Caco-2 (cell line): ENCODE measurements at regions not wholly inside any gene's neighbourhood (a gene's known extent, or its start where the extent isn't known, plus 50 kb on each side); places are given as distances from the start of the nearest gene placed in this dataset.

ENCODE experiments used
- BruUV-seq: library from RNA; stranded (reverse); fragments of 400-500 nt; replicated peaks from 2 replicates; lab custom pipeline; 2021; lab: Mats Ljungman, UMichigan
- CTCF ChIA-PET: fragments of 300-600 bp; sonication (Branson Sonifier 250); formaldehyde crosslinking; loops from one replicate; lab custom pipeline; 2022; ENCODE audit warnings: antibody characterized with exemption; lab: Charles Lee
- POLR2A ChIA-PET: fragments of 300-600 bp; sonication (Branson Sonifier 250); formaldehyde crosslinking; loops from one replicate; lab custom pipeline; 2022; ENCODE audit warnings: antibody characterized with exemption; lab: Charles Lee
- DNase-seq, 2 experiments: peaks; one replicate each; pipeline versions ENCODE4 v3.0.0 to v3.0.0-alpha.2; 2020 to 2022
- H3K27me3 ChIP-seq: replicated peaks from 2 replicates; pipeline ENCODE4 v1.6.0; 2011; ENCODE audit warnings: low read length; ENCODE audit not compliant: control insufficient read depth, insufficient read depth
- H3K36me3 ChIP-seq: 2 replicates; pipeline ENCODE4 v1.5.1; 2011; ENCODE audit warnings: low read length; ENCODE audit not compliant: control insufficient read depth, insufficient read depth
- H3K4me1 ChIP-seq: fragments of 250-450 bp; sonication (Bioruptor Pico); 2 replicates; pipeline ENCODE4 v1.5.1; 2020; ENCODE audit warnings: mild to moderate bottlenecking
- H3K4me3 ChIP-seq: 2 replicates; pipeline ENCODE4 v1.5.1; 2011; ENCODE audit warnings: low read depth, mild to moderate bottlenecking, control low read depth, low read length
- H3K9me3 ChIP-seq: fragments of 250-450 bp; sonication (Bioruptor Pico); 2 replicates; pipeline ENCODE4 v1.5.1; 2020; ENCODE audit warnings: mild to moderate bottlenecking, moderate library complexity
- H3K27ac Mint-ChIP-seq: one replicate; pipeline ENCODE4 v1.8.0; 2022; ENCODE audit warnings: mixed read lengths; ENCODE audit not compliant: unreplicated experiment
- H3K27me3 Mint-ChIP-seq: one replicate; pipeline ENCODE4 v1.8.0; 2022; ENCODE audit warnings: mixed read lengths; ENCODE audit not compliant: insufficient read depth, unreplicated experiment
- H3K36me3 Mint-ChIP-seq: one replicate; pipeline ENCODE4 v1.8.0; 2022; ENCODE audit warnings: mild to moderate bottlenecking, mixed read lengths; ENCODE audit not compliant: insufficient read depth, unreplicated experiment
- H3K4me1 Mint-ChIP-seq: one replicate; pipeline ENCODE4 v1.8.0; 2022; ENCODE audit warnings: low read depth, mixed read lengths; ENCODE audit not compliant: unreplicated experiment
- H3K4me3 Mint-ChIP-seq: one replicate; pipeline ENCODE4 v1.8.0; 2022; ENCODE audit warnings: mild to moderate bottlenecking, moderate library complexity, mixed read lengths; ENCODE audit not compliant: unreplicated experiment
- H3K9me3 Mint-ChIP-seq: one replicate; pipeline ENCODE4 v1.8.0; 2022; ENCODE audit warnings: mixed read lengths; ENCODE audit not compliant: unreplicated experiment
- CTCF ChIP-seq, 2 experiments: fragments of 200-600 bp in 1 of 2; IDR thresholded peaks; 1 replicate in 1 of 2; 2 replicates in 1 of 2; pipeline versions ENCODE4 v1.5.1 to v1.8.0; 2011 to 2022; ENCODE audit warnings: antibody characterized with exemption in 1 of 2, control low read depth in 1 of 2, inconsistent platforms in 1 of 2, low read depth in 1 of 2, low read length in 1 of 2, mild to moderate bottlenecking in 1 of 2, moderate library complexity in 1 of 2; ENCODE audit not compliant: insufficient read depth in 1 of 2, severe bottlenecking in 1 of 2, unreplicated experiment in 1 of 2
- intact Hi-C: fragments of 100-400 bp; cut with micrococcal nuclease; formaldehyde crosslinking; loops from one replicate; pipeline ENCODE4 v1.10.0; 2022; ENCODE audit not compliant: unreplicated experiment

- ChIA-PET POLR2A (no interaction called here), CTCF (interaction anchor here (0.5 kb wide), 1 partner anchor 42 kb away, joined by 4 read pairs; no protein-coding TSS in a partner anchor)
- Histone ChIP-seq H3K4me3 (no peak overlapping the region), H3K36me3 (no peaks in the 10 kb centered on the region), H3K4me1 (no peaks in the 10 kb centered on the region), H3K27me3 (no peaks in the 10 kb centered on the region), H3K9me3 (no peaks in the 10 kb centered on the region)
- no TSS peak for BruUV-seq
- Mint-ChIP-seq H3K4me3 (no peak overlapping the region), H3K36me3 (no peaks in the 10 kb centered on the region), H3K9me3 (no peaks in the 10 kb centered on the region), H3K27ac (no peak overlapping the region), H3K27me3 (peaks cover 5% of the 10 kb centered on the region), H3K4me1 (no peaks in the 10 kb centered on the region)
- intact Hi-C loops: no loop called here
- no peak for DNase-seq
- no peak for TF ChIP-seq CTCF (IDR thresholded peaks at IDR 0.05; ENCODE audit: insufficient read depth in 1 of 2, low read depth in 1 of 2, low read length in 1 of 2, severe bottlenecking in 1 of 2, unreplicated experiment in 1 of 2)
Observed at GRCh38 chrX:119340606-119341205, 58.4 kb upstream of the SLC25A43 start.

DNA sequence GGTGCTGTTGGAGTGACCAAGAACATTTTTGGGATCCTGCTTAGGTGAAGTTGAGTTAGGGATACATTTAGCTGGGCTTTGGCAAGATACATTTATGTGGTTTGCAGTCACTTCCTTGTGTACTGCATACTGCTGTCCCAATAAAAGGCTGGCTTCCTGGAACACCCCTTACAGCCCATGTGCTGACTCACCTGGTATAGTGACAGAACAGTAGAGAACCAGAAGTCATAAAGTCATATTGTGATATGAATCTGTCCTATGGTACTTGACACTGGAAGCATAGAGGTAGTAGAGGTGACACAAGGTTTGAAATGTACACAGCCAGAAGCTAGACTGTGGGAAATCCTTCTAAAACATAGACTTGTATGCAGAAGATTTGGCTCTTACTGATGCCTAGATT lies 55.3 kb upstream of the SLC25A43 start:
- no peaks in the 10 kb centered on the region for H3K9me3 Mint-ChIP-seq
- ChIA-PET POLR2A (no interaction called here), CTCF (no interaction called here)

More for the DNA sequence above, 55.3 kb upstream of the SLC25A43 start:
- Histone ChIP-seq H3K9me3 (no peaks in the 10 kb centered on the region), H3K4me1 (no peaks in the 10 kb centered on the region), H3K27me3 (no peaks in the 10 kb centered on the region), H3K4me3 (no peak overlapping the region), H3K36me3 (no peaks in the 10 kb centered on the region)
- no peak for TF ChIP-seq CTCF (IDR thresholded peaks at IDR 0.05; ENCODE audit: insufficient read depth in 1 of 2, low read depth in 1 of 2, low read length in 1 of 2, severe bottlenecking in 1 of 2, unreplicated experiment in 1 of 2)
- no peak for DNase-seq
- Mint-ChIP-seq H3K4me1 (no peaks in the 10 kb centered on the region), H3K36me3 (no peaks in the 10 kb centered on the region), H3K4me3 (no peak overlapping the region), H3K27ac (no peak overlapping the region), H3K27me3 (peaks cover 15% of the 10 kb centered on the region)
- BruUV-seq: no TSS peak
- intact Hi-C loops: no loop called here
